ENCODE measurements at regions not wholly inside any gene's neighbourhood (a gene's known extent, or its start where the extent isn't known, plus 50 kb on each side); places are given as distances from the start of the nearest gene placed in this dataset.
"Not testable (repeated sequence)": the region's sequence is repeated elsewhere in the genome, so short reads cannot be mapped to it uniquely, and the experiment has no call there.

GRCh38 chr16:29199626-29200025, 206.9 kb downstream of the NPIPB11 start:
- DNase-seq, result not testable (repeated sequence)

DNA sequence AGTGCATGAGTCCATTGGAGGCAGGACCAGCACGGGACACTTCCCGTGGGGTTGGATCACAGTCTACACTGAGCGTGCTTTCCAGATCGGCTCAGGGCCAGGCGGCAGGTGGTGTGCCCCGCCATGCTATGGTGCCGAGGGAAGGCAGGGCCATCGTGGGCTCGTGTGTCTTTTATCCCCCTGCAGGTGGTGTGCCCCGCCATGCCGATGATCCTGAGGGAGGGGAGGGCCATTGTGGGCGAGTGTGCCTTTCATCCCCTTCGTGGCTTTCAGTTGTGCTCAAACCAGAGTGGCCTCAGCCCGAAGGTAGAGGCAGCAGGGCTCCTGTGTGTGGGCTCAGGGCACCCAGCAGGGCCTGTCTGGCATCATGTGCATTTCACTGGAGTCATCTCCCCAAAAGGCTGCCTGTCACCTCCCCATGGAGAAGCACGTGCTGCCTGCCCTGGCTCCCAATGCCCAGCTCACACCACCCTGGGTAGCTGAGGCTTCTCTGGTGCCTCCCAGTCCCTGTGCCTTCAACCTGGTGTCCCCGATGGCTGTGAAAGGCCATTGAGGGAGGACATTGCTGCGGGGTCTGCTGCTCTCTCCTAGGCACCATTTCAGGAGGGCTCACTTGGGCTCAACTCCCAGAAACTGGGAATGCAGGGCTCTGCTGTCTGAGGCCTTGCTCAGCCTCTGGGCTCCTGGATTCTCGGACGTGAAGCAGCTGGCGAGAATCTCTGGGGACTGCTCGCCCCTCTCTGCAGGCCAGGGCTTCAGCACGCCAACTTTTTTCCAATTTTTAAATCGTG, 207.6 kb downstream of the NPIPB11 start:
- no peak for DNase-seq

DNA sequence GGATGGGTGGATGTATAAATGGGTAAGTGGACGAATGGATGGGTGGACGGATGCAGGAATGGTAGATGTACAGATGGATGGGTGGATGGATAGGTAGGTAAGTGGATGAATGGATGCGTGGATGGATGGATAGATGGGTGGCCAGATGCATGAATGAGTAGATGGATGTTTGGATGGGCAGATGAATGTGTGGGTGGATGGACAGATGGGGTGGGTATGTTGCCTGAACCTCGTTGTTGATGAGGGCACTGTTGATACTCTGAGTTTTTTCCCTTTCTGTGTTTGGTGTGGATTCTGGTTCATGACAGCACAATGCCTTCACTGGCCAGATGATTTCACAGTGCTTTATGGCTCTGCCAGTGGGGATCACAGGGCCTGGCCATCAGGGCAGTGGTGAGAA, 208.3 kb downstream of the NPIPB11 start:
- DNase-seq, result no peak

DNA sequence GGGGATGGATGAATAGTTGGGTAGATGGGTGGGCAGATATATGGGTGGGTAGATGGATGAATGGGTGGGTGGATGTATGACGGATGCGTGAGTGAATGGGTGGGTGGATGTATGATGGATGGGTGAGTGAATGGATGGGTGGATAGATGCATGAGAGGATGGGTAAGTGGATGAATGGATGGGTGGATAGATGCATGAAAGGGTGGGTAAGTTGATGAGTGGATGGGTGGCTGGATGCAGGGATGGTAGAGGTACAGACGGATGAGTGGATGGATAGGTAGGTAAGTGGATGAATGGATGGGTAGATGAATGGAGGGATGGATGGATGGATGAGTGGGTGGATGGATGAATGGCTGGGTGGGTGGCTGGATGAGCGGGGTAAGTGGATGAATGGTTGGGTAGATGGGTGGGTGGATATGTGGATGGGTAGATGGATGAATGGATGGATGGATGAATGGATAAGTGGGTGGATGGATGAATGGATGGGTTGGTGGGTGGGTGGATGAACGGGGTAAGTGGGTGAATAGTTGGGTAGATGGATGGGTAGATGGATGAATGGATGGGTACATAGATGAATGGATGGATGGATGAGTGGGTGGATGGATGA, 208.9 kb downstream of the NPIPB11 start:
- not testable (repeated sequence) for DNase-seq

- not testable (repeated sequence) for DNase-seq
Measured at GRCh38 chr16:29196746-29197145, 209.8 kb downstream of the NPIPB11 start.

- peak; percentile 61 for DNase-seq
Measured at GRCh38 chr16:29195116-29195872, 210.4 kb downstream of the LAT start.

DNA sequence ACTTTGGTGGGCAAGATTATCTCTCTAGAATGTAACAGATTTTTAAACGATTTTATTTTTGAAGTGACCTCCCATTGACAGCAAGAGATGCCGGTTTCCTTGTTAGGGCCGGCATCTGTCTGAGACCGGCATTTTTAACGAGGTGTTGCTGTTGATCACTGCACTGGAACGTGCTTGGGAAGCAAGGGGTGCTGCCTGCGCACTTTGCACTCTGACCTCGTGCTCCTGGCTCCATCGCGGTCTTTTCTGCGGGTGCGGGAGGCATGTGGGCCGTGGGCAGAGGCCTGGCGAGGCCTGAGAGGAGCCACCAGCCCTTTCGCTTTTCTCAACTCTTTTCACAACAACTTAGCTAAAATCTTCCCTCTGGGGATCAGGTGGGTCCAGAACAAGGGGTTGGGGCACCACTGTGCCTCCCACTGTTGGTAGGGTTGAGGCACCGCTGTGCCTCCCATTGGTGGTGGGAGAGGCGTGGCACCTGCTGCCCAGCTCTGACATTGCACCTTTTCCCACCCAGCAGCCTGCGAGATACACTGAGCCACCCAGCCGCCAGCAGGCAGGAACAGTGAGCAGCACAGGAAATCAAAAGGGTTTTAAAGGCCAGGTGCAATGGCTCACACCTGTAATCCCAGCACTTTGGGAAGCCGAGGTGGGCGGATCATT, 209.5 kb downstream of the LAT start:
- not testable (repeated sequence) for DNase-seq

DNA sequence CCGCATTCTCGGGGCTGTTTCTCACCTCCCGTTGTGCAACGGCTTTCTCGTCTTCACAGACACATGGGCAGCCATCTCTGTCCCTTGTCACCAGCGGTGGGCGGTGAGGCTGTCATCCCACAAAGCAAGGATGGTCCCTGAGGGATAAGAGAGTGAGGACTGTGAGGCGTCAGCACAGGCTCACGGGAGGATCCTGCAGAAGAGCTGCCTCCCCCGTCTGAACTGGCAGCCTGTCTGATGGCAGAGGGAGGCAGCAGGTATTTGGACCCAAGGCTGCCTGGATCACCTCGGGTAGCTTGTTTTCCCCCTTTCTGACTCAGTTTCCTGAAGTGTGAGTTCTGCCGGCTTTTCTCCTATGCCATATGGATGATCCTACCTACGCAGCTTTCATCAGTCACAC, 208.8 kb downstream of the LAT start:
- not testable (repeated sequence) for DNase-seq

DNA sequence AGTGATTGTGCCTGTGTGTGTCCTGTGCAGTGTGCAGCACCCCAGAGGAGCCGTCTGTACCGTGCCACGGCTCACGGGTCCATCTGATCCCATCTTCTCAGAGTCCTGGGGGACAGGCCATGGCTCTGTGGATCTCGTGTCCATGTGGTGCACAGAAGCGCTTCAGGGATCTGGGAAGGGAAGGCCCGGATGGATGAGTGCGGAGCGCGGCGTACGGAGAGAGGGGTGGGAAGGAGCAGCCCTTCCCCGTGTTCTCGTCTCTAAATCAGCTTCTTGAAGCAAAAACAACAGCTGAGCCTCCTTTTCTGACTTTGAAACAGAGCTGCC, 208.4 kb downstream of the LAT start:
- not testable (repeated sequence) for DNase-seq

DNA sequence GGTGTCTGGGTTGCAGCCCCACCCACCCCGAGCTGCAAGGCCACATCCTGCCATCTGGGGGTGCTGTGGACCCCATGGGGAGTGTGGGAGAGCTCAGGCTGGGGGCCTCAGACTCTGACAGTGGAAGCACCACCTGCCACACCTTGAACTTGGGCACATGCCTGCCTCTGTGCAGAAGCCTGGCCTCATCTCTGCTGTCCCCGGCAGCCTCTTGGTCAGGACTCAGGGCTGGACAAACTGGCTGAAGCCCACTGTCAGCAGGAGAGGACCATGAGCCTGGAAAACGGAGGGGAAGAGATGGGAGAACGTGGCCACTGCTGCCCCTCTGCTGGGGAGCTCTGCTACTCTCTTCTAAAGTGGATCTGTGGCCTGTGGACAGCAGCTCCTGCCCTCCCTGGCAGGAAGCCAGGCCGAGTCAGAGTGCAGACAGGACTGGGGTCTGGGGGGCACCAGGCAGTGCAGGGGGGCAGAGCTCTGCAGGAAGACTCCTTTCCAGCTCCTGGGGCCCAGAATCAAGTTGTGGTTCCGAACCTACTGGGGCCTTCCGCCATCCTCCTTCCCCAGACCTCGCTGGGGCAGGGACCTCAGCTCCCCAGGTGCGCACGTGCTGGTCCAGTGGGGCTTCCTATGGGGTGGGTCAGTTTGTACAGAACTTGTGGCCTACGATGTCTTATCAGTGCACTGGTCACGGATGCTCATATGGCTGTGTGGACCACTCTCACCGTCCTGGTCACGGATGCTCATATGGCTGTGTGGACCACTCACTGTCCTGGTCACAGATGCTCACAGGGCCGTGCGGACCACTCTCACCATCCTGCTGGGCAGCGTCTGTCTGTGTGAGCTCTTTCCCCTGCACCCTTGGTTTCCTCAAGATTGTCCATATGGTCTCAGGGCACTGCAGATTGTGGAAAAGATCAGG, 207.7 kb downstream of the LAT start:
- DNase-seq, result no peak

DNA sequence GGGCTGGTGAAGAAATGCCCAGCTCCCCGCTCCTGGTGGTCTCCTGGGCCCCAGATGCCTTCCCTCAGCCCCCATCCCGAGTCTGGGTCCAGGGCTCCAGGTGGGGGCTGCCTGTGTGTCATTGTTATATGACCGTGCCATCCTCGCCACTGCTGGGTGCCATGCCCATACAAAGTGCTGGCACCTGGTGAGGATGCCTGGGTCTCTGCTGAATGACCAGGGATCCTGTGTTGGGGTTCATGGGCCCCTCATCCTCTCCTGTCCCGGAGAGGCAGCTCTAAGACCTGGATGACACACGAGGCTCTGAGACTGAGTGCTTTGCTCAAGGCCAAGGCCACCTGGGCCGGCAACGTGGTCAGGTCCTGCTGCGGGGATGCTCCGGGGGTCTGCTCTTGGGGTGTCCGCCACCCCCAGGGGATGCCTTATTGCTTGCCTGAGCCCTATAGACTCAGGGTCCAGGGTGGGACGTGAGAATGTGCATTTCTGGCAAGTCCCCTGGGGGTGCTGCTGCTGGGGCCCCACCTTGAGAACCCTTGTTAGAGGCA, 206.9 kb downstream of the LAT start:
- not testable (repeated sequence) for DNase-seq

DNA sequence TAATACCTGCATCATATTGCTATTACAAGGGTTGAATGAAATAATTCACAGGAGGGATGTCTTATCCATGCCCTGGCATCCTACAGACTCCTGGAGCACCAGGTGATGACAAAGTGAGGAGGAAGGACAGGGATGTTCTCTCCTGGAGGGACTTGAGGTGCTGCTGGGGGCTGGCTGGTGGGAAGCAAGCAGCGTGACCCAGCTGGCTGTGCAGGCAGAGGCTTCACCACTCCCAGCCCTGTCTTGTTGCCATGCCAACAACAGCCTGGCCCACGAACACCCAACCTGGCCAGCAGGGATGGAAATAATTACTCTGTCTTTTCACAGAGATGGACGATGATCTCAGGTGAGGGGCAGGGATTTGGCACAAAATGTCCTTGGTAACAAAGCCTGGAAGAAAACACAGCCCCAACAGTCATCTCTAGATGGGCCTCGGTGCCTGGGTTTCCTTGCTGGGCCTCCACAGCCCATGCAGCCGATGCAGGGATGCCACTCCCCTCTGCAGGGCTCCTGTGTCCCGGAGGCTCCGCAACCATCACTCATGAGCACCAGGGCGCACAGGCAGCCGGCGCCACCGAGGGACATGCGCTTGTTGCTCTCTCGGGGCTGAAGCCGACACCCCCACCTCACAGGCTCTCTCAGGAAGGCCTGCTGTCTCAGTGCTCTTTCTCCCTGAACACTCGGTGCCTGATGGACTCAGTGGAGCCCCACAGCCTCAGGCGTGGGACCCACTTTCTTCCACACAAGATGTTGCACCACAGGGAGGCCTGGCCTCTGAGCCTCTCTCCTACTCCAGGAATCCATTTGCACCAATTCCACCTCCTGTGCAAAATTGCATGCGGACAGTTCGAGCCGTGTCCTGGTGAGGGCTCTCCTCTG, 205.9 kb downstream of the LAT start:
- DNase-seq, result peak; percentile 54

- not testable (repeated sequence) for DNase-seq
Measured at GRCh38 chr16:29188806-29189205, 204.0 kb downstream of the LAT start.

GRCh38 chr16:29186306-29187220, 201.7 kb downstream of the LAT start:
- DNase-seq, result peak; percentile 66

DNA sequence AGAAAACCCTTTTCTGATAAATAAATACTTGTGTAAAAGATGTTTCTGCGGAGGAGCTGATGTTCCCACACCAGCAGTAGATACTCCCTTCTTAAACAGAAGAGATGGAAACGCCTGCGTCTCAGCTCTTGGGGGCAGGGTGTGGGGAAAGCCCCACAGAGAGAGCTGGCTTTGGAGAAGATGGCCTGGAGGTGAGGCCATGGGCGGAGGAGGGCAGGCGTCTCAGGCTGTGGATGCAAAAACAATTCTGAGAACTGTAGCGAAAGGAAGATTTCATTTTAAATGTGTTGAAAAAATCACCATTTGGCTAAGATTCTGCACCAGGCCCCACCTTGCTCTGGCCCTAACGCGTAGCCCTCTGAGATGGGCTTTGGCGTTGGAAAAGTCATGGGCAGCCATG, 201.0 kb downstream of the LAT start:
- not testable (repeated sequence) for DNase-seq

DNA sequence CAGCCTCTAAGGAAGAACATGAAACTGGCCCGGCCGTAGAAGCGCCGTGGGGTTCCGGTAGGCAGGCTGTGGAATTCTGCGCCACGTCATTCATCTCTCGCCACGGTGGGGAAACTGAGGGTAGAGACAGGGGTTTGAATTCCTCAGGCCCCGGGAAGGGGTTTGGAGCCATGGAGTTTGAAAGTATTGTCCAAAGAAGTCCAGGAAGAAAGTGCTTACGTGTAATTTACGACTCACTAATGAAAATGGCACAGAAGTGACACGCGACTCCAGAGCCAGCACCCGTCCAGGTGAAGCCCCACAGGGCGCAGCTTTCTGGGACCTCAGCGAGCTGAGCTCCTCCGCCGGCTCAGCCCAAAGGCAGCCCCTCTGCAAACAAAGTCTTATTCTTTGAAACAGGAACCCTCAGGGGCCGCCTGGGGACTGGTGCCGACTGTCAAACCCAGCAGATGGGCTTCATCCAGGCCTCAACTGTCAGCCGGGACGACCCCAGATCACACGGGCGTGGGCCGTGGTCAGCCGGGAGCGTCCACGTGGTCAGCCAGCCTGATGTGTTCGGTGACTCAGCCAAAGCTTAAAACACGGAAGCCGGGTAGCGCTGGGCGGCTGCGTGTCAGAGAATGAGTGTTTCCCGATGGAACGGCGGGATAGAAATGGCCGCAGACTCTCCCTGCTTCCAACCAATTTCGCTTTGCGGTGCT, 200.0 kb downstream of the LAT start:
- peak; percentile 52 for DNase-seq

DNA sequence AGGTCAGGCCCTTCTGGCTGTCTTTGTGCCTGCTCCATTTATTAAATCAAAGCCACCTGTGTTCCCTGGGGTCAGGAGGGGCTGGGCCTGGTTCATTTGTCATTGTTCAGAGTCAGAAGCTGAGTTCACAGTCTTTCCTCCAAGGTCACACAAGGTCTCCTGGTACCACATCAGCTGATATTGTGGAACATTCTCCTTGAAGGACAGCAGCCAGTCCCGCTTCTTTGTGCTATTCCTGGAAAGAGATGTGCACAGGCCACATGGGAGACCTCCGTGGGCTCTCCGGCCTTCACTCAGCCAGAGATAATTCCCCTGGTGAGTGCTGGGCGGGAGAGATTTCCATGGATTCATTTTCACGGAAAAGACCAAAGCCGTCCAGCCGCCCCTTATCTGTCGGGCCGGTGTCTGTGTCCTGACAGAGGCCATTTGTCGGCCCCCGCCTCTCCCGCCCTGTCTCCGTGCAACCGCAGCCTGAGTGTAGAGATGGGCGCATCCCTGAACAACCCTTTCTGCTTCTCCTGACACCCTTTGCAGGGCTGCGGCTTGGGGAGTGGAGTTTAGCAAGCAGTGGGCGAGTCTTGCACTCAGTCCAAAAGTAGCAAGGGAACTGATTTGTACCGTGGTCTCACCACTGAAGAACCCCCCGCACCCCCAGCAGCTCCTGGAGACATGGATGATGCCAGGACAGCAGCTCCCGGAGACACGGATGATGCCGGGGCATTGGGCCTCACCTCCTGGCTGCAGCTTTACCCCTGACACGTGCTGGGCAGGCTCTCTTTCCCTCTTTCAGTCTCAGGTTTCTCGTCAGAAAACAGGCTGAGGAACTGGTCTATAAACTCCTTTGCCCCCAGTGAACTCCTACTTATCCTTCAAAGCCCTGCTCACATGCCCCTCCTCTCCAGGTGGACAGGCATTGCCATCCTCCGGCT, 198.4 kb downstream of the LAT start:
- DNase-seq, result not testable (repeated sequence)

GRCh38 chr16:29182501-29182900, 197.6 kb downstream of the LAT start:
- DNase-seq, result no peak
